ENCODE measurements at regions not wholly inside any gene's neighbourhood (a gene's known extent, or its start where the extent isn't known, plus 50 kb on each side); places are given as distances from the start of the nearest gene placed in this dataset.

DNA sequence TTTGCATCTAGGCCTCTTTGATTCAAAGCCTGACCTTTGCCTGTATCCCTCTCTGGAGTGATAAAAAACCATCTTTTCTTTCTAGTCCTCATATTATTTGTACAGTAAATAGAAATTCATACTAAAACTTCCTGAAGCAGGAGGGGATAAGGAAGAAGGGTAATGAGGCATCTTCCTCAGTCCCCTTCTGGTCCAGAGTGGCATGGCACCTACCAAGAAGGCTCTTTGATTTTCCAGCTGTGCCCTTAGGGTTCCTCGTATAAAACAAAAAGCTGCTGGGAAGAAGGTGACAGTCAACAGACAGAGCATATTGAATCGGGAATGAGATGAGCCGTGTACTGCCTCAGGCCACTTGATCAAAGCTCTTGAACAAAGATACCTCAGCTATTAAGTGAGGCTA, 71.9 kb upstream of the SPDL1 start:
- no peak for TF ChIP-seq CTCF (IDR thresholded peaks at IDR 0.05)
- no peak for TF ChIP-seq POLR2A (IDR thresholded peaks at IDR 0.05)

All from thyroid gland (tissue), 4 donors.